ENCODE measurements at regions not wholly inside any gene's neighbourhood (a gene's known extent, or its start where the extent isn't known, plus 50 kb on each side); places are given as distances from the start of the nearest gene placed in this dataset.

- no peak for ATAC-seq
- Histone ChIP-seq H3K4me2 (no peak overlapping the region), H3K9me3 (no peaks in the 10 kb centered on the region), H3K27ac (no peak overlapping the region), H3K4me1 (no peaks in the 10 kb centered on the region), H3K4me3 (no peak overlapping the region)
- CTCF ChIA-PET: no interaction called here
- WGBS (ENCODE audit: missing lambda C conversion rate): 3% methylated on average over 6 of the region's 6 CpGs
- TF ChIP-seq KDM5A (IDR thresholded peaks at IDR 0.05): no peak
- no peak for TF ChIP-seq CTCF (IDR thresholded peaks at IDR 0.05)
- TF ChIP-seq ESRRA (IDR thresholded peaks at IDR 0.05; ENCODE audit: borderline replicate concordance, low read length): no peak
- TF ChIP-seq MAX (IDR thresholded peaks at IDR 0.05): no peak
- TF ChIP-seq HOXA7 (CRISPR knock-in tag; IDR thresholded peaks at IDR 0.05): no peak
- TF ChIP-seq HDAC2 (IDR thresholded peaks at IDR 0.05): no peak
- no peak for TF ChIP-seq ZFP36 (IDR thresholded peaks at IDR 0.05; ENCODE audit: borderline replicate concordance, partially characterized antibody)
- no peak for TF ChIP-seq REST (IDR thresholded peaks at IDR 0.05)
- no peak for TF ChIP-seq RFX5 (IDR thresholded peaks at IDR 0.05)
- no peak for TF ChIP-seq ZSCAN20 (CRISPR knock-in tag; IDR thresholded peaks at IDR 0.05)
- TF ChIP-seq NFE2L2 (conservative IDR thresholded peaks at IDR 0.05; ENCODE audit: low read length): no peak
- DNase-seq (ENCODE audit: low read depth in 1 of 2, low spot score in 1 of 2): no peak
- FAIRE-seq: no peak
- POLR2A ChIA-PET: no interaction called here
These were observed 442.1 kb upstream of the DCC start for GRCh38 chr18:51897884-51898283.

- TF ChIP-seq FOXS1 (CRISPR knock-in tag; IDR thresholded peaks at IDR 0.05) (no peak), NPAS2 (CRISPR knock-in tag; IDR thresholded peaks at IDR 0.05; ENCODE audit: borderline replicate concordance) (no peak), RAD21 (conservative IDR thresholded peaks at IDR 0.05 in 1 of 2, IDR thresholded peaks at IDR 0.05 in 1 of 2) (no peak), CHD4 (IDR thresholded peaks at IDR 0.05; ENCODE audit: borderline replicate concordance) (no peak), EHMT2 (IDR thresholded peaks at IDR 0.05; ENCODE audit: low read depth) (no peak), HEYL (CRISPR knock-in tag; IDR thresholded peaks at IDR 0.05) (no peak), PHF8 (IDR thresholded peaks at IDR 0.05; ENCODE audit: borderline replicate concordance, low read depth) (no peak), HDAC2 (IDR thresholded peaks at IDR 0.05) (no peak), BHLHE40 (IDR thresholded peaks at IDR 0.05; ENCODE audit: low read depth, low read length) (no peak), ESRRA (IDR thresholded peaks at IDR 0.05; ENCODE audit: borderline replicate concordance, low read length) (no peak), EP300 (IDR thresholded peaks at IDR 0.05) (no peak), POLR2A (IDR thresholded peaks at IDR 0.05; ENCODE audit: low read length) (no peak), CBX2 (IDR thresholded peaks at IDR 0.05; ENCODE audit: borderline replicate concordance, low read depth) (no peak), E2F6 (IDR thresholded peaks at IDR 0.05; ENCODE audit: borderline replicate concordance, low read depth) (no peak), MAFK (IDR thresholded peaks at IDR 0.05; ENCODE audit: partially characterized antibody) (no peak), FOSL2 (IDR thresholded peaks at IDR 0.05) (no peak), FOSL2 (CRISPR knock-in tag; IDR thresholded peaks at IDR 0.05) (no peak), FOSB (CRISPR knock-in tag; IDR thresholded peaks at IDR 0.05) (no peak), REST (IDR thresholded peaks at IDR 0.05) (no peak), HOXB13 (CRISPR knock-in tag; IDR thresholded peaks at IDR 0.05; ENCODE audit: low read depth) (no peak)
- POLR2A ChIA-PET: no interaction called here
- Histone ChIP-seq H3K4me2 (no peak overlapping the region), H3K27ac (no peak overlapping the region), H3K4me3 (no peak overlapping the region), H3K4me1 (no peaks in the 10 kb centered on the region), H3K9me3 (no peaks in the 10 kb centered on the region)
- FAIRE-seq: no peak
- ATAC-seq: no peak
- CTCF ChIA-PET: no interaction called here
- WGBS (ENCODE audit: missing lambda C conversion rate): 2% methylated on average over 7 of the region's 7 CpGs
- no peak for DNase-seq (ENCODE audit: low read depth in 1 of 2, low spot score in 1 of 2)
These were observed 432.1 kb upstream of the DCC start for GRCh38 chr18:51907687-51908597.

Data from A549 (cell line).